NCI-H774 (cell line): ENCODE measurements at regions not wholly inside any gene's neighbourhood (a gene's known extent, or its start where the extent isn't known, plus 50 kb on each side); places are given as distances from the start of the nearest gene placed in this dataset.

Source experiments
- DNase-seq: peaks from one replicate; lab custom pipeline; 2025; lab: John Stamatoyannopoulos, UW

- DNase-seq, result no peak
These were observed 69.2 kb downstream of the INHBA start for GRCh38 chr7:41633690-41634089.

GRCh38 chr7:41630741-41631140 is 72.1 kb downstream of the INHBA start:
- no peak for DNase-seq

- no peak for DNase-seq
These were observed 73.2 kb downstream of the INHBA start for GRCh38 chr7:41629711-41630111.

- no peak for DNase-seq
These were observed 74.0 kb downstream of the INHBA start for GRCh38 chr7:41628901-41629300.

- DNase-seq, result no peak
These were observed 75.1 kb downstream of the INHBA start for GRCh38 chr7:41627645-41628298.

- DNase-seq, result no peak
These were observed 78.1 kb downstream of the INHBA start for GRCh38 chr7:41624818-41625217.

GRCh38 chr7:41621953-41622831 is 80.7 kb downstream of the INHBA start:
- no peak for DNase-seq

- DNase-seq, result no peak
These were observed 84.9 kb downstream of the INHBA start for GRCh38 chr7:41617987-41618386.

GRCh38 chr7:41612798-41613197 is 90.1 kb downstream of the INHBA start:
- no peak for DNase-seq

- no peak for DNase-seq
These were observed 90.5 kb downstream of the INHBA start for GRCh38 chr7:41612386-41612785.

GRCh38 chr7:41608447-41608846 is 94.4 kb downstream of the INHBA start:
- DNase-seq, result no peak

GRCh38 chr7:41603985-41604384 is 98.9 kb downstream of the INHBA start:
- no peak for DNase-seq

- no peak for DNase-seq
These were observed 103.1 kb downstream of the INHBA start for GRCh38 chr7:41599760-41600159.

GRCh38 chr7:41592794-41593193 is 110.1 kb downstream of the INHBA start:
- DNase-seq, result no peak

GRCh38 chr7:41592236-41592635 is 110.7 kb downstream of the INHBA start:
- DNase-seq, result no peak

- no peak for DNase-seq
These were observed 111.9 kb downstream of the INHBA start for GRCh38 chr7:41590986-41591385.

- DNase-seq, result no peak
These were observed 114.5 kb downstream of the INHBA start for GRCh38 chr7:41588341-41588740.

GRCh38 chr7:41586931-41587640 is 115.8 kb downstream of the INHBA start:
- no peak for DNase-seq

GRCh38 chr7:41584746-41585145 is 118.1 kb downstream of the INHBA start:
- no peak for DNase-seq

GRCh38 chr7:41582116-41582515 is 120.8 kb downstream of the INHBA start:
- DNase-seq, result no peak

- no peak for DNase-seq
These were observed 121.8 kb downstream of the INHBA start for GRCh38 chr7:41581041-41581440.

- no peak for DNase-seq
These were observed 122.6 kb downstream of the INHBA start for GRCh38 chr7:41579961-41580935.
